GM12878 (cell line): ENCODE measurements at regions not wholly inside any gene's neighbourhood (a gene's known extent, or its start where the extent isn't known, plus 50 kb on each side); places are given as distances from the start of the nearest gene placed in this dataset.

ENCODE experiments used
- ATAC-seq: fragments of 200-7000 bp; cut with Tn5 transposase; 3 replicates; pipeline ENCODE4 v1.9.1; 2020; ENCODE audit warnings: mild to moderate bottlenecking, moderate library complexity
- BruUV-seq: library from RNA; stranded (reverse); fragments of 400-500 nt; replicated peaks from 2 replicates; lab custom pipeline; 2021; lab: Mats Ljungman, UMichigan
- CTCF ChIA-PET: fragments of 300-600 bp; sonication (Branson Sonifier 250); formaldehyde crosslinking; extraction: SDS; loops from one replicate; lab custom pipeline; 2021; ENCODE audit warnings: inconsistent platforms; lab: Yijun Ruan, JAX
- POLR2A ChIA-PET: fragments of 350-600 bp; formaldehyde crosslinking; extraction: SDS; loops from one replicate; lab custom pipeline; 2021; ENCODE audit warnings: inconsistent platforms; lab: Charles Lee
- RAD21 ChIA-PET: fragments of 300-600 bp; sonication (Branson Sonifier 250); formaldehyde crosslinking; loops from one replicate; lab custom pipeline; 2023; ENCODE audit warnings: antibody characterized with exemption; ENCODE audit not compliant: unreplicated experiment; lab: Charles Lee
- SMC1A ChIA-PET: fragments of 300-600 bp; sonication (Branson Sonifier 250); formaldehyde crosslinking; loops from one replicate; lab custom pipeline; 2023; ENCODE audit not compliant: unreplicated experiment, uncharacterized antibody; lab: Charles Lee
- DNase-seq: peaks from one replicate; pipeline ENCODE4 v3.0.0-alpha.2; 2011; ENCODE audit warnings: low read depth, low spot score
- FAIRE-seq: peaks from 3 replicates; lab custom pipeline; 2011; peaks lifted over from hg19 to GRCh38; lab: Jason Lieb, UNC
- H2AFZ ChIP-seq: 2 replicates; pipeline ENCODE4 v1.6.0; 2011; ENCODE audit warnings: low read depth, low read length, control low read depth; ENCODE audit not compliant: control insufficient read depth
- H3K27ac ChIP-seq: 2 replicates; pipeline ENCODE4 v1.5.1; 2011; ENCODE audit warnings: control low read depth; ENCODE audit not compliant: control insufficient read depth, insufficient read depth
- H3K27me3 ChIP-seq, 2 experiments: replicated peaks in 1 of 2; 2 replicates each; pipeline versions ENCODE4 v1.6.0 to v1.6.1; 2011; ENCODE audit warnings: low read length in 1 of 2; ENCODE audit not compliant: control insufficient read depth in 2 of 2, insufficient read depth in 2 of 2
- H3K36me3 ChIP-seq, 2 experiments: 2 replicates each; pipeline ENCODE4 v1.5.1; 2011; ENCODE audit warnings: low read length in 1 of 2; ENCODE audit not compliant: control insufficient read depth in 2 of 2, insufficient read depth in 2 of 2
- H3K4me1 ChIP-seq: 2 replicates; pipeline ENCODE4 v1.6.1; 2011; ENCODE audit warnings: mild to moderate bottlenecking, low read length, moderate library complexity, mixed read lengths; ENCODE audit not compliant: control insufficient read depth, insufficient read depth
- H3K4me2 ChIP-seq: 2 replicates; pipeline ENCODE4 v1.6.0; 2011; ENCODE audit warnings: control low read depth; ENCODE audit not compliant: control insufficient read depth, insufficient read depth
- H3K4me3 ChIP-seq: fragments of 200-600 bp; sonication (generic); 2 replicates; pipeline ENCODE4 v1.5.1; 2016
- H3K79me2 ChIP-seq: 2 replicates; pipeline ENCODE4 v1.6.0; 2011; ENCODE audit warnings: low read length; ENCODE audit not compliant: control insufficient read depth, insufficient read depth
- H3K9ac ChIP-seq: 2 replicates; pipeline ENCODE4 v1.8.0; 2011; ENCODE audit warnings: low read length, control low read depth, mixed read lengths; ENCODE audit not compliant: control insufficient read depth, insufficient read depth
- H3K9me3 ChIP-seq: replicated peaks from 3 replicates; pipeline ENCODE4 v1.5.1; 2011; ENCODE audit warnings: mild to moderate bottlenecking, low read length; ENCODE audit not compliant: control insufficient read depth, insufficient read depth
- H4K20me1 ChIP-seq: 2 replicates; pipeline ENCODE4 v1.6.0; 2011; ENCODE audit not compliant: control insufficient read depth, insufficient read depth
- CEBPB ChIP-seq, 2 experiments: fragments of 150-350 bp in 1 of 2; IDR thresholded peaks; 2 replicates each; pipeline ENCODE4 v1.6.1; 2012 to 2014; ENCODE audit warnings: low read depth in 2 of 2, low read length in 2 of 2, borderline replicate concordance in 1 of 2, inconsistent platforms in 1 of 2
- IRF4 ChIP-seq: IDR thresholded peaks from 2 replicates; pipeline ENCODE4 v1.6.1; 2011; ENCODE audit warnings: low read depth, low read length
- JUND ChIP-seq: IDR thresholded peaks from 2 replicates; pipeline ENCODE4 v1.6.1; 2012; ENCODE audit warnings: low read depth, mild to moderate bottlenecking, low read length, improper control_type of control experiment, moderate library complexity
- MEF2B ChIP-seq: fragments of 450-650 bp; IDR thresholded peaks from 2 replicates; pipeline ENCODE4 v1.6.1; 2018; ENCODE audit warnings: mild to moderate bottlenecking, moderate library complexity; ENCODE audit not compliant: partially characterized antibody, poor library complexity, severe bottlenecking
- MYB ChIP-seq: fragments of 150-350 bp; IDR thresholded peaks from 2 replicates; pipeline ENCODE4 v1.6.1; 2014; ENCODE audit warnings: mild to moderate bottlenecking, low read depth, low read length, borderline replicate concordance
- NFYB ChIP-seq: IDR thresholded peaks from 2 replicates; pipeline ENCODE4 v1.6.1; 2011; ENCODE audit warnings: low read depth, mild to moderate bottlenecking, low read length, improper control_type of control experiment, moderate library complexity; ENCODE audit not compliant: insufficient read depth
- NKRF ChIP-seq: fragments of 450-650 bp; conservative IDR thresholded peaks from 2 replicates; pipeline ENCODE4 v1.6.1; 2017; ENCODE audit warnings: mild to moderate bottlenecking, moderate library complexity
- RB1 ChIP-seq: fragments of 450-650 bp; formaldehyde crosslinking; IDR thresholded peaks from 2 replicates; pipeline ENCODE4 v1.6.1; 2017; ENCODE audit warnings: mild to moderate bottlenecking, borderline replicate concordance
- RUNX3 ChIP-seq: IDR thresholded peaks from 2 replicates; pipeline ENCODE4 v1.6.1; 2012; ENCODE audit warnings: low read length, inconsistent platforms
- SRF ChIP-seq, 2 experiments: IDR thresholded peaks; 2 replicates each; pipeline ENCODE4 v1.6.1; 2011; ENCODE audit warnings: low read depth in 2 of 2, low read length in 2 of 2, mild to moderate bottlenecking in 1 of 2, moderate library complexity in 1 of 2
- SUZ12 ChIP-seq: fragments of 200-600 bp; sonication (generic); IDR thresholded peaks from one replicate; pipeline ENCODE4 v1.6.1; 2018; ENCODE audit warnings: antibody characterized with exemption, mild to moderate bottlenecking; ENCODE audit not compliant: unreplicated experiment
- TAF1 ChIP-seq: IDR thresholded peaks from 2 replicates; pipeline ENCODE4 v1.6.1; 2011; ENCODE audit warnings: mild to moderate bottlenecking, low read depth, low read length, borderline replicate concordance
- TARDBP ChIP-seq: IDR thresholded peaks from 2 replicates; pipeline ENCODE4 v1.6.1; 2016; ENCODE audit warnings: borderline replicate concordance
- USF2 ChIP-seq: IDR thresholded peaks from 2 replicates; pipeline ENCODE4 v1.6.1; 2011; ENCODE audit warnings: low read depth, low read length, improper control_type of control experiment, borderline replicate concordance
- ZSCAN29 ChIP-seq: fragments of 450-650 bp; IDR thresholded peaks from 2 replicates; pipeline ENCODE4 v1.6.1; 2017; ENCODE audit warnings: mild to moderate bottlenecking, moderate library complexity
- WGBS: methylation state at CpG from one replicate; pipeline ENCODE4 v1.1.6; 2016; ENCODE audit warnings: low lambda C conversion rate; ENCODE audit not compliant: insufficient replicate concordance, insufficient coverage; ENCODE audit errors: missing lambda C conversion rate; 5-methylcytosine and 5-hydroxymethylcytosine counted together
- in situ Hi-C: fragments of 300-500 bp; cut with MboI; formaldehyde crosslinking; loops from 9 replicates; pipeline ENCODE4 v1.14.3; 2018; ENCODE audit warnings: mixed read lengths
- intact Hi-C: fragments of 100-400 bp; cut with micrococcal nuclease; formaldehyde crosslinking; loops from one replicate; pipeline ENCODE4 v1.14.2; 2022; ENCODE audit not compliant: unreplicated experiment
- TF ChIP-seq, protein P1 (sequence below): fragments of 450-650 bp; IDR thresholded peaks from 2 replicates; pipeline ENCODE4 v1.6.1; 2017; ENCODE audit warnings: antibody characterized with exemption, mild to moderate bottlenecking, moderate library complexity

- no TSS peak for BruUV-seq
- SMC1A ChIA-PET, result no interaction called here
- FAIRE-seq (no peak), ATAC-seq (no peak)
- no peaks in the 10 kb centered on the region for H3K4me1 ChIP-seq
- RAD21 ChIA-PET, result no interaction called here
- H3K4me3 ChIP-seq, result no peak overlapping the region
- H3K79me2 ChIP-seq, result no peaks in the 10 kb centered on the region
- H4K20me1 ChIP-seq, result no peaks in the 10 kb centered on the region
- H3K4me2 ChIP-seq, result no peak overlapping the region
- in situ Hi-C loops, result no loop called here
- H3K36me3 ChIP-seq, result no peaks in the 10 kb centered on the region
- TF ChIP-seq CEBPB (IDR thresholded peaks at IDR 0.05; ENCODE audit: borderline replicate concordance in 1 of 2, low read depth in 2 of 2, low read length in 2 of 2), result no peak
- TF ChIP-seq NFYB, result no peak
- TF ChIP-seq RUNX3, result no peak
- TF ChIP-seq ZSCAN29, result no peak
- no peak for TF ChIP-seq RB1
- TF ChIP-seq, protein P1, sequence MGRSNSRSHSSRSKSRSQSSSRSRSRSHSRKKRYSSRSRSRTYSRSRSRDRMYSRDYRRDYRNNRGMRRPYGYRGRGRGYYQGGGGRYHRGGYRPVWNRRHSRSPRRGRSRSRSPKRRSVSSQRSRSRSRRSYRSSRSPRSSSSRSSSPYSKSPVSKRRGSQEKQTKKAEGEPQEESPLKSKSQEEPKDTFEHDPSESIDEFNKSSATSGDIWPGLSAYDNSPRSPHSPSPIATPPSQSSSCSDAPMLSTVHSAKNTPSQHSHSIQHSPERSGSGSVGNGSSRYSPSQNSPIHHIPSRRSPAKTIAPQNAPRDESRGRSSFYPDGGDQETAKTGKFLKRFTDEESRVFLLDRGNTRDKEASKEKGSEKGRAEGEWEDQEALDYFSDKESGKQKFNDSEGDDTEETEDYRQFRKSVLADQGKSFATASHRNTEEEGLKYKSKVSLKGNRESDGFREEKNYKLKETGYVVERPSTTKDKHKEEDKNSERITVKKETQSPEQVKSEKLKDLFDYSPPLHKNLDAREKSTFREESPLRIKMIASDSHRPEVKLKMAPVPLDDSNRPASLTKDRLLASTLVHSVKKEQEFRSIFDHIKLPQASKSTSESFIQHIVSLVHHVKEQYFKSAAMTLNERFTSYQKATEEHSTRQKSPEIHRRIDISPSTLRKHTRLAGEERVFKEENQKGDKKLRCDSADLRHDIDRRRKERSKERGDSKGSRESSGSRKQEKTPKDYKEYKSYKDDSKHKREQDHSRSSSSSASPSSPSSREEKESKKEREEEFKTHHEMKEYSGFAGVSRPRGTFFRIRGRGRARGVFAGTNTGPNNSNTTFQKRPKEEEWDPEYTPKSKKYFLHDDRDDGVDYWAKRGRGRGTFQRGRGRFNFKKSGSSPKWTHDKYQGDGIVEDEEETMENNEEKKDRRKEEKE, result no peak
- no peak for TF ChIP-seq IRF4
- no peak for TF ChIP-seq TARDBP
- no peak for TF ChIP-seq JUND
- TF ChIP-seq MYB, result no peak
- TF ChIP-seq USF2, result no peak
- TF ChIP-seq TAF1, result no peak
- TF ChIP-seq SRF (IDR thresholded peaks at IDR 0.05; ENCODE audit: low read depth in 2 of 2, low read length in 2 of 2), result no peak
- no peak for TF ChIP-seq NKRF
- TF ChIP-seq MEF2B, result no peak
- TF ChIP-seq SUZ12, result no peak
- TF ChIP-seq, all 136 proteins: peak for 0
- Histone ChIP-seq H2AFZ (no peak overlapping the region), H3K9ac (no peak overlapping the region), H3K27ac (no peak overlapping the region), H3K9me3 (no peaks in the 10 kb centered on the region), H3K27me3 (no peaks in the 10 kb centered on the region)
- DNase-seq, result no peak
- ChIA-PET POLR2A (no interaction called here), CTCF (no interaction called here)
- intact Hi-C loops, result no loop called here
- WGBS, result 0% methylated on average over 2 of the region's 2 CpGs
Observed at GRCh38 chr6:93654548-93654947, 235.2 kb upstream of the EPHA7 start.
